NCI-H748 (cell line): ENCODE measurements at regions not wholly inside any gene's neighbourhood (a gene's known extent, or its start where the extent isn't known, plus 50 kb on each side); places are given as distances from the start of the nearest gene placed in this dataset.
"Not testable (repeated sequence)": the region's sequence is repeated elsewhere in the genome, so short reads cannot be mapped to it uniquely, and the experiment has no call there.

Experiments used
- DNase-seq: peaks from one replicate; lab custom pipeline; 2025; ENCODE audit not compliant: unreplicated experiment; lab: John Stamatoyannopoulos, UW

- DNase-seq: no peak
Measured at GRCh38 chr15:35693886-35694285, 147.9 kb upstream of the DPH6 start.

- no peak for DNase-seq
Measured at GRCh38 chr15:35695003-35695402, 149.0 kb upstream of the DPH6 start.

- no peak for DNase-seq
Measured at GRCh38 chr15:35696767-35697231, 150.8 kb upstream of the DPH6 start.

GRCh38 chr15:35697549-35698299, 151.8 kb upstream of the DPH6 start:
- no peak for DNase-seq

GRCh38 chr15:35698331-35698730, 152.4 kb upstream of the DPH6 start:
- DNase-seq: no peak

- DNase-seq: no peak
Measured at GRCh38 chr15:35698966-35699575, 153.1 kb upstream of the DPH6 start.

- DNase-seq: not testable (repeated sequence)
Measured at GRCh38 chr15:35700091-35700593, 154.2 kb upstream of the DPH6 start.

- no peak for DNase-seq
Measured at GRCh38 chr15:35701402-35702046, 155.6 kb upstream of the DPH6 start.

GRCh38 chr15:35702946-35703495, 157.1 kb upstream of the DPH6 start:
- DNase-seq: no peak

GRCh38 chr15:35705030-35705883, 159.3 kb upstream of the DPH6 start:
- DNase-seq: no peak

GRCh38 chr15:35705884-35706585, 160.1 kb upstream of the DPH6 start:
- no peak for DNase-seq

- no peak for DNase-seq
Measured at GRCh38 chr15:35712956-35713355, 167.0 kb upstream of the DPH6 start.

- no peak for DNase-seq
Measured at GRCh38 chr15:35713733-35714132, 167.8 kb upstream of the DPH6 start.

GRCh38 chr15:35717721-35718120, 171.8 kb upstream of the DPH6 start:
- DNase-seq: no peak

- no peak for DNase-seq
Measured at GRCh38 chr15:35720019-35720418, 174.1 kb upstream of the DPH6 start.

- no peak for DNase-seq
Measured at GRCh38 chr15:35720984-35721383, 175.0 kb upstream of the DPH6 start.

- no peak for DNase-seq
Measured at GRCh38 chr15:35721751-35722150, 175.8 kb upstream of the DPH6 start.

- no peak for DNase-seq
Measured at GRCh38 chr15:35722501-35722900, 176.5 kb upstream of the DPH6 start.

GRCh38 chr15:35723120-35723847, 177.3 kb upstream of the DPH6 start:
- DNase-seq: no peak
